DND-41 (cell line): ENCODE measurements at regions not wholly inside any gene's neighbourhood (a gene's known extent, or its start where the extent isn't known, plus 50 kb on each side); places are given as distances from the start of the nearest gene placed in this dataset.

Experiments used
- ATAC-seq: fragments of 200-7000 bp; cut with Tn5 transposase; 3 replicates; pipeline ENCODE4 v1.9.1; 2021; ENCODE audit warnings: low read depth; ENCODE audit not compliant: insufficient read depth
- DNase-seq: peaks from one replicate; pipeline ENCODE4 v3.0.0-alpha.2; 2020
- H2AFZ ChIP-seq: 2 replicates; pipeline ENCODE4 v1.6.0; 2012; ENCODE audit warnings: low read depth, low read length
- H3K27ac ChIP-seq: 2 replicates; pipeline ENCODE4 v1.5.1; 2012; ENCODE audit warnings: low read length, inconsistent platforms
- H3K27me3 ChIP-seq: fragments of 200-600 bp; sonication (generic); 2 replicates; pipeline ENCODE4 v1.6.0; 2012; ENCODE audit warnings: low read length, mild to moderate bottlenecking, inconsistent platforms; ENCODE audit not compliant: insufficient read depth, poor library complexity
- H3K36me3 ChIP-seq: 2 replicates; pipeline ENCODE4 v1.5.1; 2012; ENCODE audit warnings: low read length, inconsistent platforms; ENCODE audit not compliant: insufficient read depth
- H3K4me1 ChIP-seq: 2 replicates; pipeline ENCODE4 v1.5.1; 2012; ENCODE audit warnings: mild to moderate bottlenecking, low read length; ENCODE audit not compliant: insufficient read depth
- H3K4me2 ChIP-seq: 2 replicates; pipeline ENCODE4 v1.6.0; 2012; ENCODE audit warnings: mild to moderate bottlenecking, moderate library complexity, low read length, inconsistent platforms; ENCODE audit not compliant: insufficient read depth
- H3K4me3 ChIP-seq, 2 experiments: fragments of 200-600 bp in 1 of 2; shearing (Covaris generic) in 1 of 2; 2 replicates each; pipeline ENCODE4 v1.5.1; 2012 to 2016; ENCODE audit warnings: inconsistent platforms in 2 of 2, low read length in 2 of 2, mild to moderate bottlenecking in 2 of 2, low read depth in 1 of 2, moderate library complexity in 1 of 2
- H3K79me2 ChIP-seq: 2 replicates; pipeline ENCODE4 v1.6.0; 2012; ENCODE audit warnings: low read length, inconsistent platforms; ENCODE audit not compliant: insufficient read depth
- H3K9ac ChIP-seq: 2 replicates; pipeline ENCODE4 v1.6.0; 2012; ENCODE audit warnings: low read depth, mild to moderate bottlenecking, inconsistent platforms, low read length, moderate library complexity
- H3K9me3 ChIP-seq: 2 replicates; pipeline ENCODE4 v1.5.1; 2012; ENCODE audit warnings: low read length, moderate library complexity, mild to moderate bottlenecking, inconsistent platforms; ENCODE audit not compliant: insufficient read depth, severe bottlenecking
- H4K20me1 ChIP-seq: 2 replicates; pipeline ENCODE4 v1.6.0; 2012; ENCODE audit warnings: low read length; ENCODE audit not compliant: insufficient read depth
- CTCF ChIP-seq: IDR thresholded peaks from 2 replicates; pipeline ENCODE4 v1.5.1; 2012; ENCODE audit warnings: borderline replicate concordance, low read length, moderate library complexity, mild to moderate bottlenecking; ENCODE audit not compliant: poor library complexity, severe bottlenecking; ENCODE audit errors: extremely low read depth
- EZH2 ChIP-seq: IDR thresholded peaks from 3 replicates; pipeline ENCODE4 v1.6.1; 2012; ENCODE audit warnings: borderline replicate concordance, low read depth, mild to moderate bottlenecking, moderate library complexity, low read length, inconsistent platforms; ENCODE audit not compliant: severe bottlenecking

DNA sequence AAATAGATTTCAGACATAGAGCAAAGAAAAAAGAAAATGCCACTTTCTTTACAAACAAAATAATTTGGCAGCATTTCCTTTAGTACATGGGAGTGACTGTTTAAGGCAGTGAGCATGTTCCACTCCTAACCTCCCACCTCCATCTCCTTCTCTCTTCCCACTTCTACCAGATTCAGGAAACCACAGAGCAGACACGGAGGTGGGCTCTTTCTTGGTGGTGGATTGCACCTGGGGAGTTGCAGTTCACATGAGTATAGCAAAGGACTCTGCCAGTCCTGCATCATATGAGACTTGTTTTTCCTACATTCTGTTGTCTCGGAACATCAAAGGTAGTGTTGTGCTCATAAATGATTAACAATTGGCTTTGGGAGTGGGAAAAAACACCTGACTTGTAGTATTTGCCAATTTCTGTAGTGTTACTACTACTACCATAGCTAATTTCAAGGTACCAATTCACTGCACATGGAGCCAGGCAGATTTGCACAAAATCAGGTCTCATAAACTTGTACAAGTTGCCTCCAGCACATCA, 137.2 kb downstream of the SPP2 start:
- DNase-seq (peak; percentile 70), ATAC-seq (peak; percentile 61)
- Histone ChIP-seq H3K4me3 (peak overlapping the region in 1 of 2 experiments; percentile 36; a peak in 2 of 4 replicates), H3K36me3 (peaks cover 23% of the 10 kb centered on the region; the same call in 1 of the 2 replicates), H3K4me2 (peak overlapping the region; percentile 57), H3K9me3 (no peaks in the 10 kb centered on the region), H3K79me2 (peaks cover 88% of the 10 kb centered on the region), H2AFZ (no peak overlapping the region), H4K20me1 (no peaks in the 10 kb centered on the region), H3K27ac (peak overlapping the region; percentile 87), H3K4me1 (peaks cover 86% of the 10 kb centered on the region), H3K9ac (peak overlapping the region; percentile 72), H3K27me3 (no peaks in the 10 kb centered on the region)
- no peak for TF ChIP-seq CTCF
- TF ChIP-seq EZH2: no peak

GRCh38 chr2:234181121-234181520, 130.6 kb downstream of the SPP2 start:
- Histone ChIP-seq H3K27me3 (no peaks in the 10 kb centered on the region), H3K4me1 (peaks cover 30% of the 10 kb centered on the region), H4K20me1 (no peaks in the 10 kb centered on the region), H2AFZ (no peak overlapping the region), H3K9ac (no peak overlapping the region), H3K4me2 (no peak overlapping the region), H3K4me3 (no peak overlapping the region), H3K79me2 (peaks cover 86% of the 10 kb centered on the region), H3K27ac (no peak overlapping the region), H3K9me3 (no peaks in the 10 kb centered on the region), H3K36me3 (peaks cover 17% of the 10 kb centered on the region)
- ATAC-seq: no peak
- DNase-seq: no peak
- no peak for TF ChIP-seq EZH2
- TF ChIP-seq CTCF: no peak

- H4K20me1 ChIP-seq: no peaks in the 10 kb centered on the region
- H3K79me2 ChIP-seq: peaks cover 70% of the 10 kb centered on the region
- DNase-seq (no peak), ATAC-seq (no peak)
- H3K4me2 ChIP-seq: no peak overlapping the region
- peaks cover 13% of the 10 kb centered on the region for H3K4me1 ChIP-seq
- H3K36me3 ChIP-seq: peaks cover 15% of the 10 kb centered on the region
- no peak for TF ChIP-seq CTCF
- TF ChIP-seq EZH2: no peak
- no peak overlapping the region; the same call in 1 of the 2 replicates for H3K27ac ChIP-seq
- no peaks in the 10 kb centered on the region for H3K27me3 ChIP-seq
- H2AFZ ChIP-seq: no peak overlapping the region
- no peak overlapping the region for H3K9ac ChIP-seq
- H3K9me3 ChIP-seq: no peaks in the 10 kb centered on the region
- no peak overlapping the region for H3K4me3 ChIP-seq
Observed at GRCh38 chr2:234179031-234179363, 128.5 kb downstream of the SPP2 start.
